T-helper 1 cell treated with Interleukin-12 subunit alpha and Interleukin-12 subunit beta and Interleukin-4 antibody, amounts not matched to agents 30 ng/mL and 1 ng/mL, for 36 hours (primary cell): ENCODE measurements at regions not wholly inside any gene's neighbourhood (a gene's known extent, or its start where the extent isn't known, plus 50 kb on each side); places are given as distances from the start of the nearest gene placed in this dataset.

Experiments
- intact Hi-C: fragments of 100-400 bp; cut with micrococcal nuclease; formaldehyde crosslinking; loops from one replicate; pipeline ENCODE4 v1.15.1; 2024

GRCh38 chr16:59201821-59202220 lies 467.7 kb upstream of the GOT2 start:
- intact Hi-C loops, result no loop called here

DNA sequence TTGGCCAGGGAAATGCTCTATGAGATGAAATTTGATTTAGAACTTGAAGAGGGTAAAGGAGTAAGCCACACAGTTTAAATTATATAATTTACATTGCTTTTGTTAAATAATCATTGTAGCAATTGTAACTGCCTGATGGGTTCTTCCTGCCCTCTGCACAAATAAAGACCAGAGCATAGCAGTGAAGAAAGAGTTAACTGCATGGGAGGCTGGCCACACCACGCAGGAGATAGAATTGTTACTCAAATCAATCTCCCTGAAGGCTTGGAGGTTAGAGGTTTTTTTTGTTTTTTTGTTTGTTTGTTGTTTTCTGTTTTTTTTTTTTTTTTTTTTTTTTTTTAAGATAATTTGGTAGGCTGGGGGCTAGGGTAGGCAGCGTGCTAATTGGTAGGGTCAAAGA lies 467.0 kb upstream of the GOT2 start:
- intact Hi-C loops, result no loop called here

- intact Hi-C loops, result no loop called here
Observed at GRCh38 chr16:59198487-59198886, 464.4 kb upstream of the GOT2 start.

GRCh38 chr16:59195242-59195641 lies 461.1 kb upstream of the GOT2 start:
- intact Hi-C loops, result no loop called here

- intact Hi-C loops, result no loop called here
Observed at GRCh38 chr16:59193637-59194036, 459.5 kb upstream of the GOT2 start.

DNA sequence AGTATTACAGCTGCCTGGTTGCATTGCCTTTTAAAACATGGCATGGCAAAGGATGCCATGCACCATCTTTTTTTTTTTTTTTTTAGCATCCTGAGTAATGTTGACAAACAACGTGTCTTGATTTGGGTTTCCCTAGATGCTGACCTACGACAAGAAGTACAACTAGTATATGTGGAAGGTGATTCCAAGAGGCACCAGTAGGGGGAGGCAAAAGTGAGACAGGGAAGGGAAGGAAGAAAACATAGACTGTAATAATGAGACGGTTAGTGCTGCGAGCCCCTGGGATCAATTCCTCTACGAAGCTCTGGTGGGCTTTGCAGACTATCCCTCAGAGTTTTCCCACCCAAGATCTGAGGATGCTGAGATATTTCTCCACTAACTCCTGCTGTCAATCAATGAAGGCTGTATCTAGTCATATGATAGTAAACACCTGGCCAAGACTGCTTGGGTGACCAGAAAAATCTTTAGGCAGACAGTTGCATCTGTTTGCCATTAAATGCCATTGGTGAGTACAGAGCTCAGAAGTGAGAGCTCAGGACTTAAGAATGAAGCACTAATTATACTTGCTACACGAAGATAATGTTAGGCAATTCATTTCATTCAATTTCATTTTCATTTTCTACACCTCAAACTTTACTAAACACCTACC lies 458.6 kb upstream of the GOT2 start:
- intact Hi-C loops, result no loop called here

- intact Hi-C loops, result no loop called here
Observed at GRCh38 chr16:59190731-59191130, 456.6 kb upstream of the GOT2 start.

DNA sequence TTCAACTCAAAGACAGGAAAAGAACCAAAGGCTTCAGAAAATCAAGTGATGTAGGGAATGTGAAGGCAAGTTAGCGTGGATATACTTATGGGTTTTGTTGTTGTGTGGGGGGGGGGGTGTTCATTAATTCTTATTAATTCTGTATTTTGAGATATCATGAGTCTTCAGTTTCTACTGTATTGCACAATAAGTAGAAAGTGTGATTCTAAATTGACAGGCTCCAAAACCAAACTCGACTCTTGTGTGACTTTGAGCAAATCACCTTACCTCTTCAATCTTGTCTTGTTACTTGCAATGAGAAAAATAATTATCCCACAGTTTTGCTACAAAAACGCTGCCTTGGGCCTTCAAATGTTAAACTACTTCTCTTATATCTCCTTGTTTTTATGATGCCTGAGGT lies 453.9 kb upstream of the GOT2 start:
- intact Hi-C loops, result no loop called here

DNA sequence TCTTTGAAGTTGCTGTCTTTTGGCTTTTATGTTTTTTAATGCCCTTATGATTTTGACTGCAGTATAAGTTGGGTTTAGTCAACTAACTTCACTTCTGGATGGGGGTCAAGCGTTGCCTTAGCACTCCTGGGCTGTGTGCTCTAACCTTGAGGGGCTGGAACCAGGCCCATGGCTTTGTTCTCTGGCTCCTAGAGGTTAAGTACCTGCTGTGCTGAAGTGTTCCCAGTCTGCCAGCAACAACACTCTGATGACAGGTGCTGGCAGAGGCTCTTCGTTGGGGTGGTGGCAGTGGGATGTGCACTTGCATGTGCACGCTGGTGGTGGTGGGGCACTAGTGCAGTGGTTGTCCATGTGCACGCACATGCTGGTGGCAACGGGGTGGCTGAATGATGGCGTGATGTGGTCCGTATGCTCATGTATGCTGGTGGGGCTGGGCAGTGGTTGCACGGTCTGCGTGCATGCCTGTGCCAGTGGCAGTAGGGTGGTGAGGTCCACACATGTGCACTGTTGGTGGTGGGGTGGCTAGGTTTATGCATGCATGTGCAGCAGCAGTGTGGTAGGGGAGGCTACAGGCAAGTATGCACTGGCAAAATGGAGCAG lies 447.8 kb upstream of the GOT2 start:
- intact Hi-C loops, result no loop called here

GRCh38 chr16:59180083-59180476 lies 446.0 kb upstream of the GOT2 start:
- intact Hi-C loops, result no loop called here

DNA sequence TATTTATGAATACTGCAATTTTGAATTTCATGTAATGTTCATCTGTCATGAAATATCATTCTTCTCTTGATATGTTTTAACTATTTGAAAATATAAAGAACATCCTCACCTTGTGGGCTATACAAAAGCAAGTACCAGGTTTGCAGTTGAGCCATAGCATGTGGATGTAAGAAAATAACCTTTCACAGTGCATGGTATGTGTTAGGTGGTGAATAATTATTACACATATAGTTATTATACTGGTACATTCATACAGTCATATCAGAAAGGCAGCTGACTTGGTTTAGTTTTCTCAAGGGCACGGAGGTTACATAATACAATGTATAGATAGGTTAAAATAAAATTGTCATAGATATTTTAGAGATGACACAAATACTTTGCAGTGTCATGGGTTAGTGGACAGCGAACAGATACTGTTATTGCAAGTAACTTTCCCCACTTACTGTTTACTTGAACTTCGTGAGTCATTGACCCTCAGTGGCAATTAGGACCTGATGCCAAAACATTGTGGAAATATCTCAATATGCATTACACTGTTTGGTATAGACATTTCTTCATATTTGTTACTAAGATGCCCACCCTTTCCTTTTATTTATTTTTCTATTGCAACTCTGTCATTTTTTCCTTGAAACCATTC lies 445.4 kb upstream of the GOT2 start:
- intact Hi-C loops, result no loop called here

DNA sequence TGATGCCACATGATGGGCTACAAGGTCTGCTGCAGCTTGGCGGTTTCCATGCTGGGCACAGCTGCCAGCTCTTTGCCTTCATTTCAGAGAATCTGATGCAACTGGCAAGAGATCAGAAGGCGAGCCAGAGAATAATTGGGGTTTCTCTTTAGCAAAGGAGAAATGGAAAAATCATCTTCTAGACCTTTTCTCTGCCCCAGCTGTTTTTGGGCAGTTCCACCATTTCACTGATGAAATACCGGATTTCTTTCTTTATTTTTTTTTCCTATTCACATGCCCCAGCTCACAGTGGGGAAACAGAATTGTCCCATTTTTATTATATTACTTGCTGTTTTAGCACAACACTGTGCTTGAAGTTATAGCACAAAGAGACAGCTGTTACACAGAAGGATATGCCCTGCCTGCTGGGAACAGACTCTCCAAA lies 439.3 kb upstream of the GOT2 start:
- intact Hi-C loops, result no loop called here

DNA sequence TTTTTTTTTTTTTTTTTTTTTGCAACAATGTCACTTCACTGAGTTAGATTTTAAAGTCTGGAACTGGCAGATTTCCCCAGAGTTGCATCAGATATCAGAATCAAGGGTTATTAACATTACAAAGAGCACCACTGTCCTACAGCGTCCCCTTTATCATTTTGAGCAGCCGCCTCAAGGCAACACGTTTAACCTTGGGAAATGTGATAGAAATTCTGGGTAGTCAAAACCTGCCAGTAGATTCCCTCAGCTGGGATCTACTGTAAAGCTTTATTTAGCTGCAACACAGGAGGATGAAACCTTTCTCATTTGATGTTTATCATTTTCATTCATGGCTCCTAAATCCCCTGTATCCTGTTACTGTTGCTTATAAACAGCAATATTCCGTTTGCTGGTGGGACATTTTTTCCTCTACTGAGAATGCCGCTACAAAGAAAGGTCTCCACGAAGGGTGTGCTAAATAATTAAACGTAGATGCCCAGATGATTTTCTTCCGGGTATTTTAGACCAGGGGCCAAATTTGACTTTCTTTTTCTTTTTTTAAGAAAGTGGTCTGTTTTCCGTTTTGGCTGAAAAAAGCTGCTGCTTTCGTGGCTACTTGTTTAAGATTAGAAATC lies 436.1 kb upstream of the GOT2 start:
- intact Hi-C loops, result no loop called here

- intact Hi-C loops, result no loop called here
Observed at GRCh38 chr16:59169168-59169567, 435.1 kb upstream of the GOT2 start.

GRCh38 chr16:59168461-59169114 lies 434.5 kb upstream of the GOT2 start:
- intact Hi-C loops, result no loop called here

DNA sequence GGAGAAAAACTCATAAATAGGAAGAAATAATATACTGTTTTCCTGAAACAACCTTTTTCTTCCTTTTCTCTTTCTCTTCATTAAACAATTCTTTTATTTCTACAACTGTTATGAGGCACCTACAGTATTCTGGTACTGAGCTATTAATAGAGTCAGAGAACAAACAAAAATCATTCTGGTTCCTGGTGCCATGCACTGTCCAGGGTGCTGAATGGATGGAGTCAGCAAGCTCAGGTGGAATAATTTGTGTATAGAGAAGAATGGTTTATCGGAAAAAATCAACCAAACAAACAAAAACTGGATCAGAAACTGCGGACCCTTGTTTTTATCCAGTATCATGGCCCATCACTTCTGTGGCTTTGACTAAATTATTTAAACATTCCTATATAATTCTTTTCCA lies 430.3 kb upstream of the GOT2 start:
- intact Hi-C loops, result no loop called here

GRCh38 chr16:59163371-59164055 lies 429.4 kb upstream of the GOT2 start:
- intact Hi-C loops, result no loop called here

- intact Hi-C loops, result no loop called here
Observed at GRCh38 chr16:59161679-59162078, 427.6 kb upstream of the GOT2 start.

DNA sequence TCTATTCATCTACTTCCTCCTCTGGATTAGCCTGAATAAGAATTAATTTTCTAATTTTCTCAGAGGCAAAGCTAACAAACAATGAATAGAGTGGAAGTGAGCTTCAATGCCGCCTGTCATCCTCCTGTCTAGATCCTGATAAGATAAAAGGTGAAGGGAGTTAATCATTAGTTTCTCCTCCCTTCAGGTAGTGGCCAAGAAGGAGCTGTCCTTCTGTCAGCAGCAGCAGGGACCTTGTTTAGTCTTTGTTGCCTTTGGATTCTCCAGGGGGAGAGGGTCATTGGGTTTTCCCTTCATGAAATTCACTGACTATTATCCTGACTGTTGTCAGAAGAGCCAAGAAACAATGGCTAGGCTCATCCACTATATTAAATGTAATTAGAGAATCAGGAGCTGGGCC lies 420.2 kb upstream of the GOT2 start:
- intact Hi-C loops, result no loop called here

DNA sequence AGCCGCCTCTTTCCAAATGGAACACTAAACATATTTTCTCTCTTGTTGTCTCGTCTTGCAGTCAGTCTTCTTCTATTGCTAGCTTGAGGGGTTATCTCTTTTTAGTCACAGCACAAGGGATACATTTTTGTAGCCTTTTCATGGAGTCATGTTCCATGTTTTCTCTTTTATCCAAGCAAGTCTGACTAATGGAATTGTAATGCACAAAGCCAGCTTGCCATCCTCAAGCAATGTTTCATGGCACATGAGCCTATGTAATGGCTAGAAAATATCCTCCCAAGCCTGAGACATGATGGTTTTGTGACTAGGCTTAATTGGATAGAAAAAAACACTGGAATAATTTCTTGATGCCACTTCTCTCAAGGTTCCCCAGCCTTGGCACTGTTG lies 414.6 kb upstream of the GOT2 start:
- intact Hi-C loops, result no loop called here

GRCh38 chr16:59148056-59148768 lies 414.1 kb upstream of the GOT2 start:
- intact Hi-C loops, result no loop called here
